Astrocyte (in vitro differentiated cells and primary cell): ENCODE measurements at regions not wholly inside any gene's neighbourhood (a gene's known extent, or its start where the extent isn't known, plus 50 kb on each side); places are given as distances from the start of the nearest gene placed in this dataset.

Source experiments
- DNase-seq: peaks from one replicate; pipeline ENCODE4 v3.0.0-alpha.2; 2010; ENCODE audit warnings: low read depth
- FAIRE-seq: peaks from 2 replicates; lab custom pipeline; 2011; peaks lifted over from hg19 to GRCh38; lab: Jason Lieb, UNC
- H2AFZ ChIP-seq: 2 replicates; pipeline ENCODE4 v1.6.0; 2012; ENCODE audit warnings: low read depth, low read length, inconsistent platforms
- H3K27ac ChIP-seq: 2 replicates; pipeline ENCODE4 v1.5.1; 2011; ENCODE audit warnings: low read depth, low read length, inconsistent platforms
- H3K27me3 ChIP-seq: 2 replicates; pipeline ENCODE4 v1.6.0; 2011; ENCODE audit warnings: low read length, inconsistent platforms; ENCODE audit not compliant: insufficient read depth
- H3K36me3 ChIP-seq: 2 replicates; pipeline ENCODE4 v1.5.1; 2011; ENCODE audit warnings: low read length, inconsistent platforms; ENCODE audit not compliant: insufficient read depth
- H3K4me1 ChIP-seq: 2 replicates; pipeline ENCODE4 v1.5.1; 2011; ENCODE audit warnings: low read length, inconsistent platforms; ENCODE audit not compliant: insufficient read depth
- H3K4me2 ChIP-seq: 2 replicates; pipeline ENCODE4 v1.6.0; 2012; ENCODE audit warnings: low read length, inconsistent platforms
- H3K4me3 ChIP-seq: 2 replicates; pipeline ENCODE4 v1.5.1; 2011; ENCODE audit warnings: low read depth, mild to moderate bottlenecking, low read length, inconsistent platforms; ENCODE audit not compliant: insufficient read depth
- H3K79me2 ChIP-seq: 2 replicates; pipeline ENCODE4 v1.6.0; 2012; ENCODE audit warnings: mild to moderate bottlenecking, low read length, inconsistent platforms; ENCODE audit not compliant: insufficient read depth
- H3K9ac ChIP-seq: 2 replicates; pipeline ENCODE4 v1.6.0; 2012; ENCODE audit warnings: mild to moderate bottlenecking, low read length, inconsistent platforms
- H3K9me3 ChIP-seq: 2 replicates; pipeline ENCODE4 v1.5.1; 2012; ENCODE audit warnings: low read depth, mild to moderate bottlenecking, low read length, inconsistent platforms; ENCODE audit not compliant: insufficient read depth
- H4K20me1 ChIP-seq: 2 replicates; pipeline ENCODE4 v1.6.0; 2012; ENCODE audit warnings: low read length, inconsistent platforms; ENCODE audit not compliant: insufficient read depth
- H3K27ac Mint-ChIP-seq: one replicate; pipeline ENCODE4 v1.8.0; 2021; ENCODE audit warnings: mild to moderate bottlenecking, mixed read lengths; ENCODE audit not compliant: unreplicated experiment
- H3K27me3 Mint-ChIP-seq: one replicate; pipeline ENCODE4 v1.8.0; 2021; ENCODE audit warnings: low read depth, mixed read lengths; ENCODE audit not compliant: unreplicated experiment
- H3K36me3 Mint-ChIP-seq: one replicate; pipeline ENCODE4 v1.8.0; 2021; ENCODE audit warnings: low read depth, mixed read lengths; ENCODE audit not compliant: unreplicated experiment
- H3K4me1 Mint-ChIP-seq: one replicate; pipeline ENCODE4 v1.8.0; 2021; ENCODE audit warnings: low read depth, mixed read lengths; ENCODE audit not compliant: unreplicated experiment
- H3K4me3 Mint-ChIP-seq: one replicate; pipeline ENCODE4 v1.8.0; 2021; ENCODE audit warnings: mild to moderate bottlenecking, moderate library complexity, mixed read lengths; ENCODE audit not compliant: unreplicated experiment
- H3K9me3 Mint-ChIP-seq: one replicate; pipeline ENCODE4 v1.8.0; 2021; ENCODE audit warnings: mild to moderate bottlenecking, mixed read lengths; ENCODE audit not compliant: unreplicated experiment
- EZH2 ChIP-seq: IDR thresholded peaks from 2 replicates; pipeline ENCODE4 v1.6.1; 2012; ENCODE audit warnings: mild to moderate bottlenecking, low read length, inconsistent platforms; ENCODE audit not compliant: insufficient read depth
- TF ChIP-seq, protein P1 (sequence below): IDR thresholded peaks from 2 replicates; pipeline ENCODE4 v1.5.1; 2011; ENCODE audit warnings: low read depth, mild to moderate bottlenecking, inconsistent platforms, low read length, moderate library complexity; ENCODE audit not compliant: insufficient read depth

DNA sequence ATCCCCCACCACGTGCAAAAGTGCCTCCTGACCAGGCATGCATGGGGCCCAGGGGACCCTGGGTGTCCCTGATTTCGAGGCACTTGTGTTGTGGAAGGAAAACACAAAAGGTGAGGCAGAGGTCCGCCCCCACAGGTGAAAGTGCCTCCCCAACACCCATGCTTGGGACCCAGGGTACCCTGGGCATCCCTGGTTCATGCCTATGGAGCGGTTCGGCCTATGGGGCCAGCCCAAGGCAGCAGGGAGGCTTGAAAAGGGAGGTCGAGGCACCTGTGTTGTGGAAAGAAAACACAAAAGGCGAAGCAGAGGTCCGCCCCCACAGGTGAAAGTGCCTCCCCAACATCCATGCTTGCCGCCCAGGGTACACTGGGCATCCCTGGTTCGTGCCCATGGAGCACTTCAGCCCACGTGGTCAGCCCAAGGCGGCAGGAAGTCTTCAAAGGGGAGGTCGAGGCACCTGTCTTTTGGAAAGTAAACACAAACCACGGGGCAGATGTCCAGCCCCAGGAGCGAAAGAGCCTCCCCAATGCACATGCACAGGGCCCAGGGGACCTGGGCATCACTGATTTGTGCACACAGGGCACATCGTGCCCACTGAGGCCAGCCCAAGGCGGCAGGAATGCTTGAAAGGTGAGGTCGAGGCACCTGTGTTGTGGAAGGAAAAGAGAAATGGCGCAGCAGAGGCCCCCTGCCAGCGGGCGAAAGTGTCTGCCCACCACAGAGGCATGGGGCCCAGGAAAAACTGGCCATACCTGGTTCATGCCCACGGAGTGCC is 375.5 kb downstream of the ALG10 start:
- Histone ChIP-seq H3K4me2 (no peak overlapping the region), H3K79me2 (no peaks in the 10 kb centered on the region), H3K4me3 (no peak overlapping the region), H3K9me3 (peaks cover 23% of the 10 kb centered on the region), H3K27me3 (no peaks in the 10 kb centered on the region), H3K9ac (no peak overlapping the region), H2AFZ (no peak overlapping the region), H4K20me1 (no peaks in the 10 kb centered on the region), H3K36me3 (no peaks in the 10 kb centered on the region), H3K27ac (no peak overlapping the region), H3K4me1 (no peaks in the 10 kb centered on the region)
- no peak for FAIRE-seq
- no peak for DNase-seq
- TF ChIP-seq EZH2 = no peak
- TF ChIP-seq, protein P1, sequence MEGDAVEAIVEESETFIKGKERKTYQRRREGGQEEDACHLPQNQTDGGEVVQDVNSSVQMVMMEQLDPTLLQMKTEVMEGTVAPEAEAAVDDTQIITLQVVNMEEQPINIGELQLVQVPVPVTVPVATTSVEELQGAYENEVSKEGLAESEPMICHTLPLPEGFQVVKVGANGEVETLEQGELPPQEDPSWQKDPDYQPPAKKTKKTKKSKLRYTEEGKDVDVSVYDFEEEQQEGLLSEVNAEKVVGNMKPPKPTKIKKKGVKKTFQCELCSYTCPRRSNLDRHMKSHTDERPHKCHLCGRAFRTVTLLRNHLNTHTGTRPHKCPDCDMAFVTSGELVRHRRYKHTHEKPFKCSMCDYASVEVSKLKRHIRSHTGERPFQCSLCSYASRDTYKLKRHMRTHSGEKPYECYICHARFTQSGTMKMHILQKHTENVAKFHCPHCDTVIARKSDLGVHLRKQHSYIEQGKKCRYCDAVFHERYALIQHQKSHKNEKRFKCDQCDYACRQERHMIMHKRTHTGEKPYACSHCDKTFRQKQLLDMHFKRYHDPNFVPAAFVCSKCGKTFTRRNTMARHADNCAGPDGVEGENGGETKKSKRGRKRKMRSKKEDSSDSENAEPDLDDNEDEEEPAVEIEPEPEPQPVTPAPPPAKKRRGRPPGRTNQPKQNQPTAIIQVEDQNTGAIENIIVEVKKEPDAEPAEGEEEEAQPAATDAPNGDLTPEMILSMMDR = no peak
- H3K27me3 Mint-ChIP-seq = no peaks in the 10 kb centered on the region
- no peaks in the 10 kb centered on the region for H3K4me1 Mint-ChIP-seq
- no peak overlapping the region for H3K27ac Mint-ChIP-seq
- H3K9me3 Mint-ChIP-seq = peaks cover 13% of the 10 kb centered on the region
- no peaks in the 10 kb centered on the region for H3K36me3 Mint-ChIP-seq
- no peak overlapping the region for H3K4me3 Mint-ChIP-seq

GRCh38 chr12:34398366-34398705 is 376.0 kb downstream of the ALG10 start:
- FAIRE-seq (no peak), DNase-seq (no peak)
- H3K36me3 Mint-ChIP-seq = no peaks in the 10 kb centered on the region
- H2AFZ ChIP-seq = no peak overlapping the region
- TF ChIP-seq, protein P1 = no peak
- TF ChIP-seq EZH2 = no peak
- no peaks in the 10 kb centered on the region for H3K27me3 ChIP-seq
- H3K9me3 ChIP-seq = peaks cover 29% of the 10 kb centered on the region
- H3K79me2 ChIP-seq = no peaks in the 10 kb centered on the region
- H3K4me3 Mint-ChIP-seq = no peak overlapping the region
- no peak overlapping the region for H3K9ac ChIP-seq
- no peaks in the 10 kb centered on the region for H3K36me3 ChIP-seq
- H3K4me1 Mint-ChIP-seq = no peaks in the 10 kb centered on the region
- H3K9me3 Mint-ChIP-seq = peaks cover 12% of the 10 kb centered on the region
- H3K4me3 ChIP-seq = no peak overlapping the region
- H3K27me3 Mint-ChIP-seq = no peaks in the 10 kb centered on the region
- H3K27ac Mint-ChIP-seq = no peak overlapping the region
- no peak overlapping the region for H3K4me2 ChIP-seq
- no peak overlapping the region for H3K27ac ChIP-seq
- no peaks in the 10 kb centered on the region for H4K20me1 ChIP-seq
- H3K4me1 ChIP-seq = no peaks in the 10 kb centered on the region
